ENCODE measurements at regions not wholly inside any gene's neighbourhood (a gene's known extent, or its start where the extent isn't known, plus 50 kb on each side); places are given as distances from the start of the nearest gene placed in this dataset.
A peak's percentile ranks its signal among the peaks of the same experiment; 100 is the strongest.

DNA sequence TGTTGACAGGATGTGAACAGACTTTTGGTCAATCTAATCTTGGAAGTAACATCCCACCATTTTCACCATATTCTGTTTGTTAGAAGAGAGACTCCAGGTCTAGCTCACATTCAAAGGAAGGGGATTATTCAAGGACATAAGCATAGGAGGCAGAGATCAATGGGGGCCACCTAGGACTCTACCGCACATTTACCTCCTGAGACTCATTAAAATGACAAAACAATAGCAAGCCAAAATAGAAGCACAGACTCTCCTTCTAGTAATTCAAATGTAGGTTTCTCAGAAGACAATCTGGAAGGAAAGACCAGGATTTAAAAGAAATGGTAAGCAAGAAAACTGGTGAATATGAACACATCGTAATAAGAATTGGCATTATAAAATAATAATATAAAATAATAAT lies 156.4 kb upstream of the KYNU start:
- H3K27me3 ChIP-seq (replicated peaks in 1 of 4; ENCODE audit: control insufficient read depth in 3 of 4, extremely low read depth in 1 of 4, insufficient read depth in 3 of 4, low read length in 3 of 4): no peaks in the 10 kb centered on the region
- H3K4me1 ChIP-seq (replicated peaks in 1 of 4; ENCODE audit: control insufficient read depth in 3 of 4, insufficient read depth in 4 of 4, low read length in 3 of 4): peaks cover 0 to 10% (median 0%) of the 10 kb centered on the region in 4 experiments; a peak in 1 of 7 replicates
- H4K5ac ChIP-seq (ENCODE audit: insufficient read length, low read depth, low read length): no peak overlapping the region
- H2BK12ac ChIP-seq (ENCODE audit: low read depth, low read length): no peak overlapping the region
- H3K27ac ChIP-seq (ENCODE audit: low read depth, low read length): no peak overlapping the region
- no peak overlapping the region for H2BK120ac ChIP-seq (replicated peaks; ENCODE audit: low read depth, low read length)
- no peaks in the 10 kb centered on the region for H3K79me1 ChIP-seq (ENCODE audit: low read depth, low read length)
- H4K91ac ChIP-seq (replicated peaks; ENCODE audit: insufficient read length, low read length): no peak overlapping the region
- no peak overlapping the region for H3K4ac ChIP-seq (replicated peaks; ENCODE audit: insufficient read length, low read depth, low read length)
- no peak overlapping the region for H3K14ac ChIP-seq (ENCODE audit: insufficient read length)
- H3K23ac ChIP-seq (ENCODE audit: insufficient read length): no peak overlapping the region
- no peak overlapping the region for H3K56ac ChIP-seq (replicated peaks; ENCODE audit: insufficient read length, low read depth, low read length)
- H3K18ac ChIP-seq (ENCODE audit: extremely low read depth, low read length): no peak overlapping the region
- no peaks in the 10 kb centered on the region for H3K9me3 ChIP-seq (ENCODE audit: insufficient read depth in 2 of 2, low read depth in 1 of 2, low read length in 1 of 2)
- no peak overlapping the region for H2AFZ ChIP-seq (ENCODE audit: low read length)
- H4K8ac ChIP-seq (ENCODE audit: extremely low read depth, insufficient read depth, low read length): no peak overlapping the region
- no peaks in the 10 kb centered on the region for H4K20me1 ChIP-seq (replicated peaks in 1 of 2; ENCODE audit: control insufficient read depth in 1 of 2, insufficient read depth in 2 of 2, low read length in 2 of 2)
- no peaks in the 10 kb centered on the region for H3K36me3 ChIP-seq (ENCODE audit: control insufficient read depth in 2 of 4, insufficient read depth in 4 of 4, low read length in 3 of 4)
- TF ChIP-seq TEAD4 (IDR thresholded peaks at IDR 0.05; ENCODE audit: low read depth, low read length): no peak
- ChIA-PET CTCF (ENCODE audit: partially characterized antibody) (no interaction called here), POLR2A (ENCODE audit: partially characterized antibody) (no interaction called here)
- DNase-seq (ENCODE audit: low read depth in 1 of 2, low spot score in 2 of 2) (no peak), FAIRE-seq (no peak)
- H3K23me2 ChIP-seq (ENCODE audit: low read depth, low read length): no peaks in the 10 kb centered on the region; the same call in 1 of the 2 replicates
- H3K79me2 ChIP-seq (ENCODE audit: control insufficient read depth in 1 of 2, insufficient read depth in 2 of 2, low read length in 2 of 2): no peaks in the 10 kb centered on the region
- no peak overlapping the region for H2BK5ac ChIP-seq (ENCODE audit: low read depth, low read length)
- no peak overlapping the region for H2BK15ac ChIP-seq (ENCODE audit: low read length)
- 32% methylated on average over 2 of the region's 2 CpGs; no CpG with 5 or more reads in 1 of the 2 experiments for WGBS, 2 experiments (ENCODE audit: extremely low coverage in 1 of 2, insufficient coverage in 1 of 2, insufficient read length in 1 of 2, insufficient replicate concordance in 2 of 2, low coverage in 1 of 2, low lambda C conversion rate in 2 of 2, missing lambda C conversion rate in 1 of 2)
- H3K9ac ChIP-seq (replicated peaks in 1 of 4; ENCODE audit: extremely low read depth in 1 of 4, low read depth in 3 of 4, low read length in 3 of 4): no peak overlapping the region
- H2BK20ac ChIP-seq (ENCODE audit: low read length): no peak overlapping the region
- no peak overlapping the region for H2AK5ac ChIP-seq (ENCODE audit: low read depth, low read length)
- H3K4me2 ChIP-seq (ENCODE audit: insufficient read depth in 1 of 2, low read depth in 2 of 2, low read length in 2 of 2): peak overlapping the region in 1 of 2 experiments; percentile 29; a peak in 1 of 4 replicates
- H3K4me3 ChIP-seq (ENCODE audit: extremely low read depth in 1 of 4, insufficient read depth in 2 of 4, low read depth in 3 of 4, low read length in 4 of 4): peak overlapping the region in 1 of 4 experiments; percentile 29; a peak in 2 of 8 replicates

Measured in H1 (cell line).